DOHH2 (cell line): ENCODE measurements at regions not wholly inside any gene's neighbourhood (a gene's known extent, or its start where the extent isn't known, plus 50 kb on each side); places are given as distances from the start of the nearest gene placed in this dataset.

ENCODE experiments used
- EZH2phosphoT487 ChIP-seq: fragments of 200-600 bp; sonication (generic); IDR thresholded peaks from 2 replicates; pipeline ENCODE4 v1.6.1; 2017; ENCODE audit warnings: borderline replicate concordance, mild to moderate bottlenecking, antibody characterized with exemption, low read length, moderate library complexity, mixed read lengths
- TF ChIP-seq, protein P1 (sequence below): fragments of 200-600 bp; sonication (generic); IDR thresholded peaks from one replicate; pipeline ENCODE4 v1.5.1; 2014; ENCODE audit warnings: antibody characterized with exemption, mild to moderate bottlenecking, low read depth, low read length; ENCODE audit not compliant: poor library complexity, severe bottlenecking

- TF ChIP-seq, protein P1, sequence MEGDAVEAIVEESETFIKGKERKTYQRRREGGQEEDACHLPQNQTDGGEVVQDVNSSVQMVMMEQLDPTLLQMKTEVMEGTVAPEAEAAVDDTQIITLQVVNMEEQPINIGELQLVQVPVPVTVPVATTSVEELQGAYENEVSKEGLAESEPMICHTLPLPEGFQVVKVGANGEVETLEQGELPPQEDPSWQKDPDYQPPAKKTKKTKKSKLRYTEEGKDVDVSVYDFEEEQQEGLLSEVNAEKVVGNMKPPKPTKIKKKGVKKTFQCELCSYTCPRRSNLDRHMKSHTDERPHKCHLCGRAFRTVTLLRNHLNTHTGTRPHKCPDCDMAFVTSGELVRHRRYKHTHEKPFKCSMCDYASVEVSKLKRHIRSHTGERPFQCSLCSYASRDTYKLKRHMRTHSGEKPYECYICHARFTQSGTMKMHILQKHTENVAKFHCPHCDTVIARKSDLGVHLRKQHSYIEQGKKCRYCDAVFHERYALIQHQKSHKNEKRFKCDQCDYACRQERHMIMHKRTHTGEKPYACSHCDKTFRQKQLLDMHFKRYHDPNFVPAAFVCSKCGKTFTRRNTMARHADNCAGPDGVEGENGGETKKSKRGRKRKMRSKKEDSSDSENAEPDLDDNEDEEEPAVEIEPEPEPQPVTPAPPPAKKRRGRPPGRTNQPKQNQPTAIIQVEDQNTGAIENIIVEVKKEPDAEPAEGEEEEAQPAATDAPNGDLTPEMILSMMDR, result no peak
- TF ChIP-seq EZH2phosphoT487, result no peak
Observed at GRCh38 chr6:27020553-27020880, 227.0 kb upstream of the PRSS16 start.
